Activated CD8-positive, alpha-beta memory T cell treated with anti-CD3 and anti-CD28 coated beads, Interleukin-2, amount 10 ng/mL, durations not matched to agents 7 days and 5 days (primary cell): ENCODE measurements at regions not wholly inside any gene's neighbourhood (a gene's known extent, or its start where the extent isn't known, plus 50 kb on each side); places are given as distances from the start of the nearest gene placed in this dataset.

Source experiments
- ATAC-seq: fragments of 150-1000 bp; cut with Tn5 transposase; one replicate; pipeline ENCODE4 v1.10.0; 2021; ENCODE audit warnings: moderate library complexity
- CTCF ChIA-PET: fragments of 350-600 bp; sonication (Branson Sonifier 250); formaldehyde crosslinking; loops from one replicate; lab custom pipeline; 2021; ENCODE audit warnings: antibody characterized with exemption; lab: Charles Lee
- DNase-seq: peaks from one replicate; pipeline ENCODE4 v3.0.0-alpha.2; 2020
- H3K27ac Mint-ChIP-seq: one replicate; pipeline ENCODE4 v1.8.0; 2021; ENCODE audit warnings: mild to moderate bottlenecking, mixed read lengths
- H3K27me3 Mint-ChIP-seq: one replicate; pipeline ENCODE4 v1.8.0; 2021; ENCODE audit warnings: mixed read lengths
- H3K36me3 Mint-ChIP-seq: one replicate; pipeline ENCODE4 v1.8.0; 2021; ENCODE audit warnings: mild to moderate bottlenecking, mixed read lengths
- H3K4me1 Mint-ChIP-seq: one replicate; pipeline ENCODE4 v1.8.0; 2021; ENCODE audit warnings: mixed read lengths
- H3K4me3 Mint-ChIP-seq: one replicate; pipeline ENCODE4 v1.8.0; 2021; ENCODE audit warnings: mild to moderate bottlenecking, moderate library complexity, mixed read lengths
- H3K9me3 Mint-ChIP-seq: one replicate; pipeline ENCODE4 v1.8.0; 2022; ENCODE audit warnings: low read depth, mixed read lengths

DNA sequence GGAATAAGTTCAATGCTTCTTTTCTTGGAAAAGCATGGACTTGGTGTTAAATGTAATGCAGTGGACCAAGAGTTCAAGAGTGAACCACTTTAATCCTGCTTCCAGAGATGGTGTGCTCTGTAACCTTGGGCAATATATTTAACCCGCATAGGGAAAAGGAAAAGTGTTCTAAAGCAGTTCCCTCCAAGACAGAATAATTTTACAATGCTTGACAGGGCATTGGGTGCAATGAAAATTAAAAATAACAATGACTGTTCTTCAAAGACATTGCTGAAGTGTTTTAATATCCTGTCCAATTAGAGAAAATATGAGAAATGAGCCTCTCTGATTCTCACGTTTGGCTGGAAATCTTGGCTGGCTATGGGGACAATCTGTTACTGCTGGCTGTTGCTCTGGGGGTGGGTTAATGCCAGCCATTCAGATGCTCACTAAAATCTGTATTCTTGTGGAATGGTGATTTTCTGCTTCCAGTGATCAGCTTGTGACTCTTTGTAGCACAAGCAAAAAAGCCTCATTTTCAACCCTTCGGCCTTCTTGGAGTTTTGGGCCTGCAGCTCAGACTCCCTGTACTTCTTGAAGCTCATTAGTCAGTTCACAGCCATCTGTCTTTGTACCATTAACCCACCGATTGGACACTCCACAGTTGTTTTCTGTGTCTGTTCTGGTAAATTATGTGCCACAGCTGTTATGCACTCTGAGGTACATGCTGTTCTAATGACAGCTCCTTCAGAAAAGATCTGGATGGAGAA lies 310.6 kb downstream of the LMO7 start:
- Mint-ChIP-seq H3K36me3 (no peaks in the 10 kb centered on the region), H3K4me3 (no peak overlapping the region), H3K9me3 (no peaks in the 10 kb centered on the region), H3K4me1 (no peaks in the 10 kb centered on the region), H3K27me3 (no peaks in the 10 kb centered on the region), H3K27ac (no peak overlapping the region)
- DNase-seq (no peak), ATAC-seq (no peak)
- CTCF ChIA-PET: interaction anchor here (0.9 kb wide), 1 partner anchor 21 kb away, joined by 3 read pairs; no protein-coding TSS in a partner anchor

DNA sequence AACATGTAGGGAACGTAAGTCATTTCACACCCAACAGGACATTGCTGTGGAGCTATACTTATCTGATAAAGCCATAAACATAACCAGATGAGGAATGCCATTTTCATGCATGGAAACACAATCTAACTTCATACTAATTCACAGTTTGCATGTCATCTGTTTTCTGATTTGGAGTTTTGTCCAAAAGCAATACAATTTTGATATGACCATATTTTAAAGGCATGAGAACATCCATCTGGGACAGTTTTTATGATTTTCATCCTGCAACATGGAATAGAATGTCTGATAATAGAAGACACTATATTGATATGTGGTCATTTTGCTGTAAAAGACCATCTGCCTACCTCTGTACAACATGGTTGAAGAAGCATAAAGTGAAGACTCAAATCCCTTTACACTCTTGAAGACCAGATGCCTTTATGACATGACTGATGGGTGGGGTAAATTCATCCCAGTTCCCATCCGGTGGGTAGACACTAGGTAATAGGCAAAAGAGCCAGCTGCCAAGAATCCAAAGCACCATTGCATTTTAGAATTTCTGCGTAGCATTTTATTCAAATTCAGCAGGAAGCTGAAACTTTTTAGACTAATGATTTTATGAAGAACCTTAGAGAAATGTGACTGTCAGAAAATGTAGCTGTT lies 309.8 kb downstream of the LMO7 start:
- H3K27ac Mint-ChIP-seq: no peak overlapping the region
- ATAC-seq (no peak), DNase-seq (no peak)
- CTCF ChIA-PET: no interaction called here
- H3K4me1 Mint-ChIP-seq: no peaks in the 10 kb centered on the region
- no peaks in the 10 kb centered on the region for H3K36me3 Mint-ChIP-seq
- no peaks in the 10 kb centered on the region for H3K9me3 Mint-ChIP-seq
- no peak overlapping the region for H3K4me3 Mint-ChIP-seq
- H3K27me3 Mint-ChIP-seq: no peaks in the 10 kb centered on the region

DNA sequence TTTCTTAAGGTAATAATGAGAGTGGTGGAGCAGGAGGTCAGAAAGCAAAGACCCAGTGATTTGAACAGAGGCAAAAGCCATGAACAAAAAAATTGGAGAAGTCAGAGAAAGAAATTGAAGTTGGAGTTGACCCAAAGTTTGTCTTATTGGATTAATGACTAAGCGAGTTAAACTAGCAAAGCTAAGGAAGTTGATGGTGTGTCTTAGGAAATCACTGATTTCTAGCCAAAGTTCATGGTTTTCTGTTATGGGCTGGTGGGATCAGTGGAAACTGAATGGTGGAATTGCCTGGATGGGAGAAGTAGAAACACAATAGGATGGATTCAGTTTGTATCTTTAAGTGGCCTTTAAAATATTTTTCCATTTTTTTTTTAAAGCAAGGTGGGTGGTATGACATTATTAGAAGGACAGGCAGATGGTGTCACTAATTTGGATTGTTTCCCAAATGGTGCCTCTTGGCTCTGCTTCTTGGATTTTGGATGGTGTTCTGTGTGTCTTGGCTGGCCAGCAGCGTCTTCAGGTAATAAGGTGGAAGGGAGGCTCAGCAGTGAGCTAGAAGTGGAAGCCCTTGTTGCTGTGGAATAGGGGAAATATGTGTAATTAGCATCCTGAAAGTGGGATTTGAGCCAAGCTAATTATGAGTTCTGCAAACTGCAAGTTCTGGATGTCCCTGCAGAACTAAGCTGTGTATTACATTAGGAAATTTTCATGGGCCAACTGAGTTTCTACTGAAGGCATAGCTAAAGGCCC lies 302.9 kb downstream of the LMO7 start:
- H3K4me3 Mint-ChIP-seq: no peak overlapping the region
- CTCF ChIA-PET: no interaction called here
- no peak overlapping the region for H3K27ac Mint-ChIP-seq

DNA sequence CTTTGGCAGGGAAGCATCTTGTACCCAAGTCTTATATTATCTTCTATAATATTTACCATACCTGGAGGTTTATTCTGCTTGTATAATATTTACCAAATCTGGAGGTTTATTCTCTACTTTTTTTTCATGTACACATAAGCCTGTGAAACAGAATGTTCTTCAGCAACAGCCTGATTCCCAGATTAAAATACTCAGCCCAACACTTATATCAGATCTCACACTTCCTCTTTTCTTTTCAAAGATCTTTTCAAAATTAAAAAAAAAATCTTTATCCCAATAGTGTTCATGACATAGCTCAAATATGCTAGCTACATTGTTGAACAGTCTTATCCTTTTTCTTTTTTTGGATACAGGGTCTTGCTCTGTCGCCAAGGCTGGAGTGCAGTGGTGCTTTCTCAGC lies 300.7 kb downstream of the LMO7 start:
- Mint-ChIP-seq H3K4me3 (no peak overlapping the region), H3K36me3 (no peaks in the 10 kb centered on the region), H3K4me1 (no peaks in the 10 kb centered on the region), H3K27me3 (no peaks in the 10 kb centered on the region), H3K27ac (no peak overlapping the region), H3K9me3 (no peaks in the 10 kb centered on the region)
- DNase-seq: no peak
- CTCF ChIA-PET: no interaction called here
- ATAC-seq: no peak

More for the DNA sequence above, 302.9 kb downstream of the LMO7 start:
- DNase-seq: no peak
- no peak for ATAC-seq
- Mint-ChIP-seq H3K36me3 (no peaks in the 10 kb centered on the region), H3K27me3 (no peaks in the 10 kb centered on the region), H3K4me1 (no peaks in the 10 kb centered on the region), H3K9me3 (no peaks in the 10 kb centered on the region)

DNA sequence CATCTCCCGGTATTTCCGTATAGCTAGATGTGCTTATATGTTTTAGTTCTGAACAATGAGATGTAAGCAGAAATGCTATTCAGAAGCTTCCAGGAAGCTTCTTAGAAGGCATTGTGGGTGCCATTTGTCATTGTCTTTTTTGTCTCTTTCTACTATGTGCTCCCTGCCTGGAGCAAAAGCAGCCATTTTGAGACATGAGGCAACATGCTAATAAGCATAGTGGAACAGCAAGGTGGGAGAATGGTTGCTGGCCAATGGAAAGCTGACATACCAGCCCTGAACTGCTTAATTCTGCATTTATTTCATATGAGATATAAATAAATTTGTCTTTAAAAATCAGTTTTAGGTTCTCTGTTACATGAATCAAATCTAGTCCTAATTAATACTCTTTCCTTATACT lies 299.7 kb downstream of the LMO7 start:
- Mint-ChIP-seq H3K9me3 (no peaks in the 10 kb centered on the region), H3K4me1 (no peaks in the 10 kb centered on the region), H3K27ac (no peak overlapping the region), H3K27me3 (no peaks in the 10 kb centered on the region), H3K36me3 (no peaks in the 10 kb centered on the region), H3K4me3 (no peak overlapping the region)
- DNase-seq (no peak), ATAC-seq (no peak)
- CTCF ChIA-PET: no interaction called here

DNA sequence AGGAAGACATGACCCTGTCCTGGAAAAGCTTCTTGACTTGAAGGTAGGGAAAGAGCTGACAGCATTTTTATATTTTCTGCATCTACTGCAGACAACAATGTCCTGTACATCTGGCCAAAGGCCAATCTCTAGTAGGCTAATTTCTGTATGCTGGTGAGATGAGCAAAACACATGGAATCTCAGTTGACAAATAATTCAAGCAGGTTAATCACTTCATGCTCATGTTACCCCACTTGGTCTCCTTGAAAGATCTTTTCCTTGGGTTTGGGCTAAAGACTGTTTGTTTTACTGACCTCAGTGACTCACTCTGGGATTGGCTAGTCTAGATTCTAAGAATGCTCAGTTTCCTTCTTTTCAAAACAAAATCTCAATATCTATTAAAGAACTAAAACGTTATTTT lies 298.8 kb downstream of the LMO7 start:
- no peak for ATAC-seq
- Mint-ChIP-seq H3K27me3 (no peaks in the 10 kb centered on the region), H3K9me3 (no peaks in the 10 kb centered on the region), H3K4me1 (no peaks in the 10 kb centered on the region), H3K27ac (no peak overlapping the region), H3K36me3 (no peaks in the 10 kb centered on the region), H3K4me3 (no peak overlapping the region)
- CTCF ChIA-PET: no interaction called here
- no peak for DNase-seq

DNA sequence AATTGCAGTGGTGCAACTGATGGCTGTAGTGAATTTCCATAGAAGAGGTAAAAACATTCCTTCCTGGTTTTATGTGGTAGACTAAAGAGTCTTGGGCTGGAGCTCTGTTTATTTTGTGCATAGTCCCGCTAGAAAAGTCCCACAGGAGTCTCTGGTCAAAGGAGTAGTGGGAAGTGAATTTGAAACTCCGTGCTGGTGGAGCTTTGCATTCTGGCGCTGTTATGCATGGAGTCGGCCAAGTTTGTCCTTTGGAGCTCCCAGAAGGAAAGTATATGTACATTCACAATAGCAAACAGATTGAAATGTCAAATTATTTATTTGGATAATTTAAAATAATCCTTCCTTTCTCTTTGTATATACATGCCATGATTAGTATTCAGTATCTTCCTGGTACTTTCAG lies 296.5 kb downstream of the LMO7 start:
- Mint-ChIP-seq H3K4me3 (no peak overlapping the region), H3K27me3 (no peaks in the 10 kb centered on the region), H3K4me1 (no peaks in the 10 kb centered on the region), H3K36me3 (no peaks in the 10 kb centered on the region), H3K9me3 (no peaks in the 10 kb centered on the region), H3K27ac (no peak overlapping the region)
- no peak for DNase-seq
- CTCF ChIA-PET: no interaction called here
- no peak for ATAC-seq

DNA sequence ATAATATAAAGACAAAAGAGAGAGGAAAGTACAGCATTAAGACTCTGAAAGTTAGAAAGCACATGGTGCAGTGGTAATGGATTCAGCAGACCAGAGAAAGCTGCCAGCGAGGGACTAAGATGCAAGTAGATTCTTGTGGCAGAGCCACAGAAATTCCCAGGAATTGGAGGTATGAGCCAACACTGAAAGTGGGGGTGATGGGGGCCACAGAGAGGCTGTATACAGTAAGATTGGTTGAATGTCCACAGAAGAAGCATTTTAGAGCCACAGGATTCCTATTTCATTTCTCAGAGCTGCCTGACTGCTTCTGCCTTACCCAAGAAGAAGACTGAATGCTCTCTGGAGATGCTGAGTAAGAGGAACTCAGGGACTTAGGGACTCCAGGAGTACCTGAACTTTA lies 295.0 kb downstream of the LMO7 start:
- CTCF ChIA-PET: no interaction called here
- H3K9me3 Mint-ChIP-seq: no peaks in the 10 kb centered on the region

DNA sequence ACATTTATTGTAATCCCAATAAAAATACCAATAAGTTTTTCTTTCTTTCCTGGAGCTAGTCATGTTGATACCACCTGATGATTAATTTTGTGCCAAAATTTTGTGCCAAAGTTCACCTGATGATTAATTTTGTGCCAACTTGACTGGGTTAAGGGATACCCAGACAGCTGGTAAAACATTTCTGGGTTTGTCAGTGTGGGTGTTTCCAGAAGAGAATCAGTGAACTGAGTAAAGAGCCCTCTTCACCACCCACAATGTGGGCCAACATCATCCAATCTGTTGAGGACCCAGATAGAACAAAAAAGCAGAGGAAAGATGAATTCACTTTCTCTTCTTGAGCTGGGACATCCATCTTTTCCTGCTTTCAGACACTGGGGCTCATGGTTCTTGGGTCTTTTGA lies 292.9 kb downstream of the LMO7 start:
- Mint-ChIP-seq H3K27me3 (peaks cover 5% of the 10 kb centered on the region), H3K36me3 (no peaks in the 10 kb centered on the region), H3K4me1 (no peaks in the 10 kb centered on the region), H3K4me3 (no peak overlapping the region), H3K9me3 (no peaks in the 10 kb centered on the region), H3K27ac (no peak overlapping the region)
- DNase-seq (no peak), ATAC-seq (no peak)
- CTCF ChIA-PET: no interaction called here

More for the DNA sequence above, 295.0 kb downstream of the LMO7 start:
- H3K27me3 Mint-ChIP-seq: peaks cover 3% of the 10 kb centered on the region
- DNase-seq (no peak), ATAC-seq (no peak)
- no peak overlapping the region for H3K27ac Mint-ChIP-seq
- no peak overlapping the region for H3K4me3 Mint-ChIP-seq
- H3K4me1 Mint-ChIP-seq: no peaks in the 10 kb centered on the region
- no peaks in the 10 kb centered on the region for H3K36me3 Mint-ChIP-seq

DNA sequence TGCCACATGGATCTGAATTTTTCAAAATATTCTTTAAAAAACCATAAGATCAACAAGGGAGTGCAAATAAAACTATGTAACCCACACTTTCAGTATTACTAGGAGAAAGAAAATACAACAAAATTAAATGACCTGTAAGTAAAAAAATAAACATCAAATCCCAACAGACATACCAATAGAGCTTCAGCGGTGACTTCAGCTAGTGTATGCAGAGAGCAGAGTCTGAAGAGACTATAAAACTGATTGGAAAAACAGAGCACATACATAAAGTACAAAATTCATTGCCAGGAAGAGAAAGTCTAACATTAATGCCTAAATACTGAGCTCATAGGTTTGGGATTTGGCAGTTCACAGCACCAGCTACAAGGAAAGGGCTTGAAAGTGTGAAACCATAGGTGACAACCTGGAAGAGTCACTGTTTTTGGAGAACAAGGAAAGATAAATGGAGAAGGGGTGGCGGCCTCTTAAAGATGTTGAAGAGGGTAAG lies 291.1 kb downstream of the LMO7 start:
- peaks cover 12% of the 10 kb centered on the region for H3K27me3 Mint-ChIP-seq
- no peaks in the 10 kb centered on the region for H3K36me3 Mint-ChIP-seq
- no peaks in the 10 kb centered on the region for H3K4me1 Mint-ChIP-seq
- H3K27ac Mint-ChIP-seq: no peak overlapping the region
- no peak overlapping the region for H3K4me3 Mint-ChIP-seq
- no peaks in the 10 kb centered on the region for H3K9me3 Mint-ChIP-seq
- CTCF ChIA-PET: no interaction called here
- ATAC-seq (no peak), DNase-seq (no peak)

DNA sequence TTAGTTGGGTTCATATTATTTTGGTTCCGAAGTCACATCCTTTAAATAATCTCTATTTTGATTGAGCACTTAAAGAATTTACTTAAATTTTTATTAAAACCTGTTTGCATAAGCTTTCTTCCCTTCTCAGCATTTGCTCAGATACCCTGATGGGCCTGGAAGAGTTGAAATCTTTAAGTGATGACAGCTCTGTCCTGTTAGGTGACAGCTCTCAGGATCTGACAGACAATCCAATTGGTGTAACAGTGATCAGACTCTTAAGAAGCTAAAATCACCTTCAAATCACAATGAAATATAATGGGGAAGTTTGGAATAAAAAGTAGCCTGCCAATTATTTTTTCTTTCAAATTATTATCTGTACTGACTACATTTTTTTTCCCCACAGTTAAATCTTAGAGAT lies 284.4 kb downstream of the LMO7 start:
- CTCF ChIA-PET: no interaction called here
- Mint-ChIP-seq H3K36me3 (no peaks in the 10 kb centered on the region), H3K27me3 (peaks cover 8% of the 10 kb centered on the region), H3K27ac (no peak overlapping the region), H3K4me3 (no peak overlapping the region), H3K4me1 (no peaks in the 10 kb centered on the region), H3K9me3 (no peaks in the 10 kb centered on the region)
- no peak for ATAC-seq
- DNase-seq: no peak

DNA sequence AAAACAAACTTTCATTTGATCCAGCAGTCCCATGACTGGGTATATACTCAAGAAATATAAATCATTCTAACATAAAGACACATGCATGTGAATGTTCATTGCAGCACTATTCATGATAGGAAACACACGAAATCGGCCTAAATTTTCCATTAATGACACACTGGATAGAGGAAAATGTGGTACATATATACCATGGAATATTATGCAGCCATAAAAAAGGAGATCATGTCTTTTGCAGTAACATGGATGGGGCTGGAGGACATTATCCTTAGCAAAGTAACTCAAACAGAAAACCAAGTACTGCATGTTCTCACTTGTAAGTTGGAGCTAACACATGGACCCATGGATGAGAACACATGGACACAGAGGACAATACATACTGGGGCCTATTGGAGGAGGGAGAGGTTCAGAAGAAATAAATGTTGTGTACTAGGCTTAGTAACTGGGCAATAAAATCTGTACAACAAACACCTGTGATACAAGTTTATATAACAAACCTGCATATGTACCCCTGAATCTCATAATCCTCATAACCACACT lies 283.6 kb downstream of the LMO7 start:
- Mint-ChIP-seq H3K4me3 (no peak overlapping the region), H3K36me3 (no peaks in the 10 kb centered on the region), H3K9me3 (no peaks in the 10 kb centered on the region), H3K27ac (no peak overlapping the region), H3K4me1 (no peaks in the 10 kb centered on the region), H3K27me3 (peaks cover 7% of the 10 kb centered on the region)
- DNase-seq (no peak), ATAC-seq (no peak)
- CTCF ChIA-PET: no interaction called here

DNA sequence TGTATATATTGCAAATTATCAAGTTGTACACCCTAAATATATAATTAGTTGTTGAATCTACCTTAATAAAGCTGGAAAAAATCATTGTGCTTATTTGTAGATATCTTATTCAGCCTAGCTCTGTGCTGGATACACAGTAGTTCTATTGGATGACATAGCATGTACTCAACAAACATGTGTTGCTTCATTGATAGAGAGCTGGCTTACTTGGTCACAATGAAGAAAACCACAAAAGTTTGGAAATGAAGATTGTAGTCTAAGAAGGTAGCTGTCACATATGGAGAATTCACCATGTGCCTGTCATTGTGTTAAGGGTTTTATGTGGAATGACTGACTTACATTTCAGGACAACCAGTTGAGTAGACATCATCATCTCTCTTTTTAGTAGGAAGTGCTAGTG lies 278.9 kb downstream of the LMO7 start:
- Mint-ChIP-seq H3K27ac (no peak overlapping the region), H3K9me3 (no peaks in the 10 kb centered on the region), H3K27me3 (peaks cover 4% of the 10 kb centered on the region), H3K4me3 (no peak overlapping the region), H3K4me1 (no peaks in the 10 kb centered on the region), H3K36me3 (no peaks in the 10 kb centered on the region)
- DNase-seq: no peak
- CTCF ChIA-PET: no interaction called here
- no peak for ATAC-seq
